Common myeloid progenitor, CD34-positive (primary cell): ENCODE measurements at regions not wholly inside any gene's neighbourhood (a gene's known extent, or its start where the extent isn't known, plus 50 kb on each side); places are given as distances from the start of the nearest gene placed in this dataset.
"Not testable (repeated sequence)": the region's sequence is repeated elsewhere in the genome, so short reads cannot be mapped to it uniquely, and the experiment has no call there.

Source experiments
- CTCF ChIA-PET: fragments of 350-600 bp; sonication (Branson Sonifier 250); formaldehyde crosslinking; loops from one replicate; lab custom pipeline; 2021; ENCODE audit warnings: antibody characterized with exemption; lab: Charles Lee
- POLR2A ChIA-PET: fragments of 350-600 bp; sonication (Branson Sonifier 250); formaldehyde crosslinking; loops from one replicate; lab custom pipeline; 2021; ENCODE audit warnings: antibody characterized with exemption; lab: Charles Lee
- DNase-seq, 3 donors: peaks; one replicate each; pipeline versions ENCODE4 v3.0.0 to v3.0.0-alpha.2; 2013
- H3K27ac ChIP-seq, 2 experiments: 1 replicate in 1 of 2; 2 replicates in 1 of 2; pipeline ENCODE4 v1.7.0; 2013; ENCODE audit warnings: inconsistent platforms in 2 of 2, low read length in 2 of 2, mild to moderate bottlenecking in 2 of 2, low read depth in 1 of 2, moderate library complexity in 1 of 2; ENCODE audit not compliant: severe bottlenecking in 2 of 2, insufficient read depth in 1 of 2, poor library complexity in 1 of 2
- H3K27me3 ChIP-seq, 5 experiments: replicated peaks in 2 of 5; 1 replicate in 3 of 5; 2 replicates in 2 of 5; pipeline versions ENCODE4 v1.6.1 to v1.7.0; 2013; ENCODE audit warnings: low read length in 4 of 5, mild to moderate bottlenecking in 2 of 5, moderate library complexity in 2 of 5, inconsistent platforms in 1 of 5; ENCODE audit not compliant: insufficient read depth in 5 of 5, control insufficient read depth in 4 of 5
- H3K36me3 ChIP-seq, 4 experiments: 1 replicate in 2 of 4; 2 replicates in 2 of 4; pipeline versions ENCODE4 v1.6.1 to v1.7.0; 2013; ENCODE audit warnings: low read length in 3 of 4, control low read depth in 1 of 4, mild to moderate bottlenecking in 1 of 4; ENCODE audit not compliant: control insufficient read depth in 4 of 4, insufficient read depth in 4 of 4
- H3K4me1 ChIP-seq, 4 experiments: 1 replicate in 3 of 4; 2 replicates in 1 of 4; pipeline versions ENCODE4 v1.6.1 to v1.7.1; 2013; ENCODE audit warnings: low read length in 3 of 4, mild to moderate bottlenecking in 3 of 4, control low read depth in 1 of 4, inconsistent platforms in 1 of 4, moderate library complexity in 1 of 4; ENCODE audit not compliant: control insufficient read depth in 4 of 4, insufficient read depth in 4 of 4; ENCODE audit errors: control extremely low read depth in 1 of 4
- H3K4me3 ChIP-seq, 7 experiments: 1 replicate in 4 of 7; 2 replicates in 3 of 7; pipeline versions ENCODE4 v1.5.1 to v1.7.0; 2013; ENCODE audit warnings: mild to moderate bottlenecking in 7 of 7, low read length in 6 of 7, moderate library complexity in 6 of 7, inconsistent platforms in 2 of 7, low read depth in 2 of 7, control low read depth in 1 of 7; ENCODE audit not compliant: insufficient read depth in 4 of 7, control insufficient read depth in 1 of 7; ENCODE audit errors: extremely low read depth in 1 of 7
- H3K9me3 ChIP-seq, 5 experiments: 1 replicate in 4 of 5; 2 replicates in 1 of 5; pipeline versions ENCODE4 v1.6.1 to v1.7.1; 2013; ENCODE audit warnings: low read length in 4 of 5, mild to moderate bottlenecking in 2 of 5, inconsistent platforms in 1 of 5, low read depth in 1 of 5, moderate library complexity in 1 of 5; ENCODE audit not compliant: control insufficient read depth in 4 of 5, insufficient read depth in 2 of 5; ENCODE audit errors: control extremely low read depth in 1 of 5
- WGBS: methylation state at CpG from one replicate; pipeline ENCODE4 v1.1.5; 2013; ENCODE audit not compliant: insufficient coverage; 5-methylcytosine and 5-hydroxymethylcytosine counted together

DNA sequence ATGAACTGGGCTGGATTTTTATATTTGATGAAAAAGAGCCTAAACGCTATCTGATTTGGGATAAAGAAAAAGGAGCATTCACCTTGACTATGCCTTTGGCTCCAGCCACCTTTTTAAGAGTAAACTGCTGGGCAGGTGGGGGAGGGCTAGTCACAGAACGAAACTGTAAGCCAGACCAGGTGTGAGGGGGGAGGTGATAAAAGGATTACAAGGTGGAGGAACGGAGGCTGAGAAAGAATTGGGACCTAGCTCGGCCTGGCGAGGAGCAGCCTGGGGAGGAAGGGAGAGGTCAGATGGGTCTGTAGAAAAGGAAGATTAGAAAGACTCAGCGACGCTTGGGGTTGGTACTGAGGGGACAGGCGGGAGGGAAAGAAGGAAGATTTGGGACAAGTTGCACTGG, 805.4 kb upstream of the ID2 start:
- DNase-seq, CTCF ChIA-PET, POLR2A ChIA-PET, H3K4me1 ChIP-seq, H3K27me3 ChIP-seq, H3K36me3 ChIP-seq, H3K27ac ChIP-seq, H3K9me3 ChIP-seq, H3K4me3 ChIP-seq: not testable (repeated sequence)
- WGBS: no CpG with 5 or more reads among the region's 8 CpGs

DNA sequence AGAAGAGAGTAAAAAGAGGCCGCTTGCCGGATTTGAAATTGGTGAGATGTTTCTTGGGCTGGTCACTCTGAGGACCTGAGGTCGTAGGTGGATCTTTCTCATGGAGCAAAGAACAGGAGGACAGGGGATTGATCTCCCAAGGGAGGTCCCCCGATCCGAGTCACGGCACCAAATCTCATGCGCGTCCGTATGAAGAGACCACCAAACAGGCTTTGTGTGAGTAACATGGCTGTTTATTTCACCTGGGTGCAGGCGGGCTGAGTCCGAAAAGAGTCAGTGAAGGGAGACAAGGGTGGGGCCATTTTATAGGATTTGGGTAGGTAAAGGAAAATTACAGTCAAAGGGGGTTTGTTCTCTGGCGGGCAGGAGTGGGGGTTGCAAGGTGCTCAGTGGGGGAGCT, 803.6 kb upstream of the ID2 start:
- H3K27ac ChIP-seq, POLR2A ChIA-PET, CTCF ChIA-PET, H3K9me3 ChIP-seq, H3K36me3 ChIP-seq, H3K4me3 ChIP-seq, DNase-seq, H3K27me3 ChIP-seq, H3K4me1 ChIP-seq: not testable (repeated sequence)
- no CpG with 5 or more reads among the region's 12 CpGs for WGBS

DNA sequence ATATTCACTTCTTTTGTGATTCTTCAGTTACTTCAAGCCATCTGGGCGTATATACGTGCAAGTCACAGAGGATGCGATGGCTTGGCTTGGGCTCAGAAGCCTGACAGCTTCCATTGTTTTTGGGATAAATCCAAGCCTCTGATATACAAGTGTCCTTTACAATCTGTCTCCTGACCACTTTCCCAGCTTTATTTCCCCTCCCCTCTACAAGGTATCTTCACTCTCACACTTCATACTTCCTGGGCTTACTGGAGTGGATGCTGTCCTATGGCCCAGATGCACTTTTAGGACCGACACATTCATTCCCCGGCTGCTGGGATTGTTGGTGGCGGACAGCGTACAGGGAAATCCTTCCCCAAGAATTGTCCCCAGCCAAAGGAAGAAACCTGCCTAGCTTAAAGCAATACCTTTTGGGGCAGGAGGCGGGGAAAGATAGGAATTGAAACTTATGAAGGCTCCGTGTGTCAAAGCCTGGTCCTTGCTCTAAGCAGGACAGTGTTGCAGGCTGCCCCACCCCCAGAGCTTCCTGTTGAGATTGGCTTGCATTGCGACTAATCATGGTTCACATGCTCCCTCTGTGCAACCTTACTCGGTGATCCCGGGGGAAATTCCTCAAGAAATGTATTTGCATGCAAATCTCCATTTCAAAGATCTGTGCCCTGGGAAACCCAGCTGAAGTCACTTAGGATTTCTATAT, 802.9 kb upstream of the ID2 start:
- no peaks in the 10 kb centered on the region for H3K27me3 ChIP-seq
- no peak overlapping the region for H3K4me3 ChIP-seq
- H3K27ac ChIP-seq: no peak overlapping the region
- ChIA-PET POLR2A (no interaction called here), CTCF (interaction anchor here (1.3 kb wide), 1 partner anchor 9 kb away, joined by 3 read pairs; no protein-coding TSS in a partner anchor)
- WGBS: 96% methylated on average over 6 of the region's 12 CpGs
- H3K36me3 ChIP-seq: no peaks in the 10 kb centered on the region
- no peaks in the 10 kb centered on the region for H3K9me3 ChIP-seq
- no peak for DNase-seq
- H3K4me1 ChIP-seq: peaks cover 0 to 8% (median 5%) of the 10 kb centered on the region in 4 experiments

DNA sequence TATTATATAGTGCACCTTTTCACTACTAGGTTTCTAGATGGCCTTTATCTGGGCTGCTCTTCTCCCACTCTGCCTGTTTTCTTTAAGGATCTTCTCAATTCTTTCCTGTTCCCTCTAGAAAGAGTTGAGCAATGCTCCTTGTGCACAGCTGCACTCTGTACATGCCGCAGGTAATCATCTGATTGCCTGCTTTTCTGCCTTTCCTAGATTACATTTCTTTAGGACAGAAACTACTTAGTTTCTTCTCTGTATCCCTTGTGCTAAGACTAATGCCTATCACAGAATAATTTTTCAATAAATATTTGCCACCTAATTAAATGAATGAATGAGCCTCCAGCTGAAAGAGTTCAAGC, 802.4 kb upstream of the ID2 start:
- H3K9me3 ChIP-seq: no peaks in the 10 kb centered on the region
- CTCF ChIA-PET: interaction anchor here (1.3 kb wide), 2 partner anchors 8 to 15 kb away, joined by 3 to 4 read pairs; no protein-coding TSS in a partner anchor
- POLR2A ChIA-PET: no interaction called here
- no peak overlapping the region for H3K4me3 ChIP-seq
- H3K27ac ChIP-seq: no peak overlapping the region
- H3K36me3 ChIP-seq: no peaks in the 10 kb centered on the region
- peaks cover 0 to 8% (median 5%) of the 10 kb centered on the region in 4 experiments for H3K4me1 ChIP-seq
- DNase-seq: no peak
- no peaks in the 10 kb centered on the region for H3K27me3 ChIP-seq
- WGBS: 100% methylated on average over 1 of the region's 1 CpG

DNA sequence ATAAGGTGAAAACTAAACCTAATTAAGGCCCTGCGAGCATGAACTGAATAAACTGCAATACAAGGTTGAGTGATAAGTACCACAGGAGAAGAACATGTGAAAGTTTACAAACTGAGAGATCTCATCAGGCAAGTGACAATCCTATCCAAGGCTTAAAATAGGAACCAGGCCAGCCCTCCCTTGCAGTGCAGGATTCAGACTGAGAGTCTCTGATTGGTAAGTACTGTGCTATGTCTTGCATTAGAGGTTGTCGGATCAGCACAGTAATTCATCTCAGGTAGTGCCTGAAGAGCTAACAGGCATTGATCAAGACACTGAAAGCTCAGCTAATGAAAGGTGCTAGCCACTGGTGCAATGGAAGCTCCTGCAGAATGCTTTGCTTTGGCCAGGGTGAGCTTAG, 801.7 kb upstream of the ID2 start:
- Histone ChIP-seq H3K4me3 (no peak overlapping the region), H3K9me3 (no peaks in the 10 kb centered on the region), H3K27ac (no peak overlapping the region), H3K4me1 (peaks cover 0 to 8% (median 5%) of the 10 kb centered on the region in 4 experiments), H3K27me3 (no peaks in the 10 kb centered on the region), H3K36me3 (no peaks in the 10 kb centered on the region)
- DNase-seq: no peak
- ChIA-PET POLR2A (no interaction called here), CTCF (interaction anchor here (1.3 kb wide), 2 partner anchors 8 to 16 kb away, joined by 3 to 4 read pairs; no protein-coding TSS in a partner anchor)
- 100% methylated on average over 2 of the region's 2 CpGs for WGBS

DNA sequence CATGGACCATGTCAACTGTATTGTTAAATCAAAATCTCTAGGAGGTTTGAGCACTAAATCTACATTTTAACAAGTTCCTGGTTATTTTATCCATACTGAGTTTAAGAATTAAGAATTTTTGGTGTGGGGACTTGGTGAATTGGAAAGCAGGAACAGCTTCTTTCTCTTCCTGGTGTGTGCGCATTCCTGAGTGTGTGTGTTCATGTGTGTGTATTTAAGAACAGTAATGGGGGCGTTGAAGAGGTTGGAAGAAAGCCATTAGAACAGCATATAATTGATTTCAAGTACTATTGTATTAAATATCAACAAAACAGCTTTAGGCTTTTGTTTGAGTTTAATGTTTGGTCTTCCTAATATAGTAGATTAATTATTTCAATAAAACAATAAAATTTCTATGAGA, 801.3 kb upstream of the ID2 start:
- CTCF ChIA-PET: interaction anchor here (1.3 kb wide), 1 partner anchor 16 kb away, joined by 4 read pairs; no protein-coding TSS in a partner anchor
- Histone ChIP-seq H3K4me3 (no peak overlapping the region), H3K36me3 (no peaks in the 10 kb centered on the region), H3K9me3 (no peaks in the 10 kb centered on the region), H3K4me1 (peaks cover 0 to 8% (median 5%) of the 10 kb centered on the region in 4 experiments), H3K27me3 (no peaks in the 10 kb centered on the region), H3K27ac (no peak overlapping the region)
- no CpG with 5 or more reads among the region's 2 CpGs for WGBS
- POLR2A ChIA-PET: no interaction called here
- DNase-seq: no peak

DNA sequence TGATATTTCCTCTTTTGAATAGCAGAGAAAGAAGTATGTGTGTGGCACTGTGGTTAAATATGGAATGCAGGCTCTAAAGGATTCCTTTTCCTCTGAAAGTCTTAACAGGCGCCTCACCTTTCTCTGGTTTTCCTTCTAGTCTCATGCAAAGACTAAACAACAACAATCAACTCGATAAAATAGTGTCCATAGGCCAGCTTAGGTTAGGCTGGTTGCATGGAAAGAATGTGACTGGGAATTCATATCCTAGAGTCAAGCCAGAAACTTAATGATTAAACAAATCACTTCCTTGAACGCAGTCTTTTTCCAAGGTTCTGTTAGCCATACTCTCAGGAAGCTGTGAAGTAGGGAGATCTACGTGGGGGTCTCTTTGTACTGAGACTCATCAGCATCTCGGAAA, 800.8 kb upstream of the ID2 start:
- Histone ChIP-seq H3K4me1 (peaks cover 0 to 8% (median 5%) of the 10 kb centered on the region in 4 experiments), H3K9me3 (no peaks in the 10 kb centered on the region), H3K36me3 (no peaks in the 10 kb centered on the region), H3K4me3 (no peak overlapping the region), H3K27me3 (no peaks in the 10 kb centered on the region), H3K27ac (no peak overlapping the region)
- POLR2A ChIA-PET: no interaction called here
- no peak for DNase-seq
- WGBS: 55% methylated on average over 3 of the region's 5 CpGs
- CTCF ChIA-PET: no interaction called here
